Activated CD4-positive, alpha-beta T cell treated with anti-CD3 and anti-CD28 coated beads for 36 hours (primary cell): ENCODE measurements at regions not wholly inside any gene's neighbourhood (a gene's known extent, or its start where the extent isn't known, plus 50 kb on each side); places are given as distances from the start of the nearest gene placed in this dataset.

Source experiments
- ATAC-seq: fragments of 200-7000 bp; cut with Tn5 transposase; one replicate; pipeline ENCODE4 v1.10.0; 2021; ENCODE audit warnings: mild to moderate bottlenecking, moderate library complexity
- CTCF ChIA-PET: fragments of 350-600 bp; sonication (Branson Sonifier 250); formaldehyde crosslinking; loops from one replicate; lab custom pipeline; 2021; ENCODE audit warnings: antibody characterized with exemption; lab: Charles Lee
- POLR2A ChIA-PET: fragments of 350-600 bp; sonication (Branson Sonifier 250); formaldehyde crosslinking; loops from one replicate; lab custom pipeline; 2021; ENCODE audit warnings: antibody characterized with exemption, inconsistent platforms; lab: Charles Lee
- DNase-seq: peaks from one replicate; pipeline ENCODE4 v3.0.0-alpha.2; 2020
- H3K27ac Mint-ChIP-seq: one replicate; pipeline ENCODE4 v1.8.0; 2021; ENCODE audit warnings: mixed read lengths
- H3K27me3 Mint-ChIP-seq: one replicate; pipeline ENCODE4 v1.8.0; 2021; ENCODE audit warnings: mixed read lengths
- H3K36me3 Mint-ChIP-seq: one replicate; pipeline ENCODE4 v1.8.0; 2021; ENCODE audit warnings: low read depth, mixed read lengths
- H3K4me1 Mint-ChIP-seq: one replicate; pipeline ENCODE4 v1.8.0; 2021; ENCODE audit warnings: mixed read lengths
- H3K4me3 Mint-ChIP-seq: one replicate; pipeline ENCODE4 v1.8.0; 2021; ENCODE audit warnings: mild to moderate bottlenecking, moderate library complexity, mixed read lengths
- H3K9me3 Mint-ChIP-seq: one replicate; pipeline ENCODE4 v1.8.0; 2021; ENCODE audit warnings: low read depth, mixed read lengths
- intact Hi-C, 2 experiments: fragments of 100-400 bp; cut with DNase I in 1 of 2; cut with micrococcal nuclease in 1 of 2; formaldehyde crosslinking; loops; one replicate each; pipeline versions ENCODE4 v1.14.2 to v1.15.1; 2022 to 2024; cut with DNase I, micrococcal nuclease

DNA sequence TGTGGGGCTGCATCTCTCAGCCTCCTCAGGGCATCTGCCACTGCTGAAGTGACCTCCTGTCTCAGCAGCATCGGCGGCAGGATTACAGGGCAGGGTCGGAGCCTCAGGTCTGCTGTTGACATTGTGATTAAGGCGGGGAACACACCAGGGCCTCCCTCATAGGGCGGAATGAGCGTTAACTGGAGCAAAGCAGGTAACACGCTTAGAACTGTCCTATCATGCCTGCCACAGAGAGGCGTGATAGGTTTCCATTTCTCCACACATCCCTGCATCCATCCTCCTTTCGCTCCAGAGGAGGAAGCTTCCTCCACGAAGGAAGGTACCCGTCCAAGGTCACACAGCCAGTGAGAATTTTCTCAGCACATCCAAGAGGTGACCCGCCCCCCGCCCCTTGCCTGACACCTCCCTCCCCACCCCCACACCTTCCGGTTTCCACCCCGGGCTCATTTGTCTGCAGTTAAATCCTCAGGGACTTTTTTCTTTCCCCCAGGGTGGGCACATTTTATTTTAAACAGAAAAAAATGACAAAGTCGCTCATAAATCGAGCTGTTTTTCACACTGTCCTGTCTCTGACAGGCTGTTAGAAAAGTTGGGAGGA is 200.8 kb downstream of the TFAP2C start:
- H3K27ac Mint-ChIP-seq, result no peak overlapping the region
- POLR2A ChIA-PET, result no interaction called here
- H3K4me3 Mint-ChIP-seq, result no peak overlapping the region
- intact Hi-C loops, result no loop called here
- CTCF ChIA-PET, result no interaction called here
- H3K27me3 Mint-ChIP-seq, result peaks cover 35% of the 10 kb centered on the region
- no peaks in the 10 kb centered on the region for H3K9me3 Mint-ChIP-seq
- no peaks in the 10 kb centered on the region for H3K36me3 Mint-ChIP-seq
- H3K4me1 Mint-ChIP-seq, result no peaks in the 10 kb centered on the region
- DNase-seq, result no peak
- ATAC-seq, result no peak

DNA sequence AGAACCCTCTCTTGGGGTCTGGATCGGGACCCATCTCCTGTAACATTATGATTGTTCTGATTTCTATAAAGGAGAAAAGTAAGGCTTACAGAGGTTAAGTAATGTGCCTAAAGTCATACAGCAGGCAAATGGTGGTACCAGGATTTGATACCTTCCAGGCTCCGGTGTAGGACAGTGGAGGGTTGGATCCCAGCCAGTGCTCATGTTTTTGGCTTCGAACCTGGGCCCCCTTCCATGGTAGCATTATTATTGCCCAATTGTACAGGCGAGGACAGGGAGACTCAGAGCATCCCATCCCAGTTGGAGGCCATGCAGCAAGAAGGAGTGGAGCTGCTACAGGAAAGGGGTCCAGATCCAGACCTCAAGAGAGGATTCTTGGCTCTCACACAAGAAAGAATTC is 202.7 kb downstream of the TFAP2C start:
- ATAC-seq (no peak), DNase-seq (no peak)
- Mint-ChIP-seq H3K27me3 (peaks cover 35% of the 10 kb centered on the region), H3K36me3 (no peaks in the 10 kb centered on the region), H3K27ac (no peak overlapping the region), H3K4me1 (no peaks in the 10 kb centered on the region), H3K4me3 (no peak overlapping the region), H3K9me3 (no peaks in the 10 kb centered on the region)
- CTCF ChIA-PET, result no interaction called here
- POLR2A ChIA-PET, result no interaction called here
- intact Hi-C loops, result no loop called here

GRCh38 chr20:56833427-56833826 is 204.3 kb downstream of the TFAP2C start:
- intact Hi-C loops, result no loop called here
- Mint-ChIP-seq H3K27me3 (peaks cover 30% of the 10 kb centered on the region), H3K4me3 (no peak overlapping the region), H3K9me3 (no peaks in the 10 kb centered on the region), H3K27ac (no peak overlapping the region), H3K4me1 (no peaks in the 10 kb centered on the region), H3K36me3 (no peaks in the 10 kb centered on the region)
- DNase-seq (no peak), ATAC-seq (no peak)
- POLR2A ChIA-PET, result no interaction called here
- CTCF ChIA-PET, result no interaction called here

- Mint-ChIP-seq H3K36me3 (no peaks in the 10 kb centered on the region), H3K27me3 (peaks cover 17% of the 10 kb centered on the region), H3K4me3 (no peak overlapping the region), H3K9me3 (no peaks in the 10 kb centered on the region), H3K27ac (no peak overlapping the region), H3K4me1 (no peaks in the 10 kb centered on the region)
- ATAC-seq (no peak), DNase-seq (no peak)
- CTCF ChIA-PET, result interaction anchor here (1.4 kb wide), 1 partner anchor 9 kb away, joined by 4 read pairs; no protein-coding TSS in a partner anchor
- intact Hi-C loops, result no loop called here
- POLR2A ChIA-PET, result no interaction called here
Measured at GRCh38 chr20:56835829-56836550, 206.9 kb downstream of the TFAP2C start.

DNA sequence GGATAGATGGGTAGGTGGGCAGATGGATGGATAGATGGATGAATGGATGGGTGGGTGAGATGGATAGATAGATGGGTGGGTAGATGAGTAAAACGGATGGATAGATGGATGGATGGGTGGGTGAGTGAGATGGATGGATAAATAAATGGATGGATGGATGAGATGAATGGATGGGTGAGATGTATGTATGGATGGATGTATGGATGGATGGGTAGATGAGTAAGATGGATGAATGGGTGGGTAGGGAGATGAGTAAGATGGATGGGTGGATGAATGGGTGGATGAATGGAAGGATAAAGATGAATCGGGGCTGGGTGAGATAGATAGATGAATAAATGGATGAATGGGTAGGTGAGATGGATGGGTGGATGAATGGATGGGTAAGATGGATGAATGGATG is 210.1 kb downstream of the TFAP2C start:
- ChIA-PET POLR2A (no interaction called here), CTCF (no interaction called here)
- intact Hi-C loops, result no loop called here
- Mint-ChIP-seq H3K4me1 (no peaks in the 10 kb centered on the region), H3K9me3 (no peaks in the 10 kb centered on the region), H3K36me3 (no peaks in the 10 kb centered on the region), H3K27me3 (peaks cover 7% of the 10 kb centered on the region), H3K27ac (no peak overlapping the region), H3K4me3 (no peak overlapping the region)
- no peak for DNase-seq
- no peak for ATAC-seq

DNA sequence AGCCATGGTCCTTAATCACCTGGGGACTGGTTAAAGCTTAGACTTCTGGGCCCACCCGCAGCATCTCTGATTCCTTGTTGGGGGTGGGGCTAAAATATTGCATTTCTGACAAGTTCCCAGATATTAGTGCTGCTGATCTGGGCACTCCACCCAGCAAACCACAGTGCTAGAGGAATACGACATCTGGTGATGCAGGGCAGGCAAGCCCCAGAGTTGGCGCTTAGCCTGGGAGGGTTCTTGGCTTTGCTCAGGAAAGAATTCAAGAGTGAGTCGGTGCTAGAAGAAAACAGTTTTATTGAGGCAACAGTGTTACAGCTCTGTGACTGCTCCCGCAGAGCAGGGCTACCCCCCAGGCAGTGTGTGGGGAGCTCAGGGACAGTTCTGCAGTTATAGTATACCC is 210.7 kb downstream of the TFAP2C start:
- Mint-ChIP-seq H3K4me1 (no peaks in the 10 kb centered on the region), H3K27me3 (peaks cover 7% of the 10 kb centered on the region), H3K4me3 (no peak overlapping the region), H3K27ac (no peak overlapping the region), H3K36me3 (no peaks in the 10 kb centered on the region), H3K9me3 (no peaks in the 10 kb centered on the region)
- DNase-seq, result no peak
- ChIA-PET POLR2A (no interaction called here), CTCF (interaction anchor here (0.6 kb wide), 1 partner anchor 158 kb away, joined by 3 read pairs; no protein-coding TSS in a partner anchor)
- ATAC-seq, result no peak
- intact Hi-C loops, result no loop called here

- no peaks in the 10 kb centered on the region for H3K36me3 Mint-ChIP-seq
- POLR2A ChIA-PET, result no interaction called here
- intact Hi-C loops, result no loop called here
- peaks cover 7% of the 10 kb centered on the region for H3K27me3 Mint-ChIP-seq
- CTCF ChIA-PET, result no interaction called here
- no peaks in the 10 kb centered on the region for H3K4me1 Mint-ChIP-seq
- no peaks in the 10 kb centered on the region for H3K9me3 Mint-ChIP-seq
- H3K4me3 Mint-ChIP-seq, result no peak overlapping the region
- DNase-seq, result no peak
- no peak for ATAC-seq
- no peak overlapping the region for H3K27ac Mint-ChIP-seq
Measured at GRCh38 chr20:56840716-56841261, 211.7 kb downstream of the TFAP2C start.

- no peaks in the 10 kb centered on the region for H3K9me3 Mint-ChIP-seq
- no peak overlapping the region for H3K4me3 Mint-ChIP-seq
- CTCF ChIA-PET, result no interaction called here
- H3K4me1 Mint-ChIP-seq, result no peaks in the 10 kb centered on the region
- H3K27ac Mint-ChIP-seq, result no peak overlapping the region
- DNase-seq, result no peak
- POLR2A ChIA-PET, result no interaction called here
- intact Hi-C loops, result no loop called here
- H3K27me3 Mint-ChIP-seq, result peaks cover 7% of the 10 kb centered on the region
- H3K36me3 Mint-ChIP-seq, result no peaks in the 10 kb centered on the region
- ATAC-seq, result no peak
Measured at GRCh38 chr20:56841346-56841908, 212.3 kb downstream of the TFAP2C start.

DNA sequence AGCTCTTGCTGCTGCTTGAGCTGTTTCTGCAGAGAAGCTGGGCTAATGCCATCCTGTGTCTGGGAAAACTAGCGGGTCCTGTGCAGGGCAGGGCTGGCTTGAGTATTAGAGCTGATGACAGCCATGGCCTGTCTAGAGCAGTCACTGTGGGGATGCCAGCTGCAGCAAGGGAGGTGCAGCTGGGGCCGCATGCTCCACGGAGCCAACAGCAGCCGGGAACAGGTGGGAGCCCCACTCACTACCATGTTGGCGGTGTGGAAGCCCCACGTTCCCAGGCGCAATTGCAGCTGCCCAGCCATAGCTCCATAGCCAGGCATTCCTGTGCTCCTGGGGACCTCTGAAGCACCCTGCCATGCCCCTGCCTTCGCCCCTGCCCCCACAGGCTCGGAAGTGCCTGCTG is 212.9 kb downstream of the TFAP2C start:
- H3K27ac Mint-ChIP-seq, result no peak overlapping the region
- H3K9me3 Mint-ChIP-seq, result no peaks in the 10 kb centered on the region
- DNase-seq (no peak), ATAC-seq (no peak)
- H3K4me3 Mint-ChIP-seq, result no peak overlapping the region
- peaks cover 10% of the 10 kb centered on the region for H3K27me3 Mint-ChIP-seq
- CTCF ChIA-PET, result no interaction called here
- POLR2A ChIA-PET, result no interaction called here
- intact Hi-C loops, result no loop called here
- H3K36me3 Mint-ChIP-seq, result no peaks in the 10 kb centered on the region
- no peaks in the 10 kb centered on the region for H3K4me1 Mint-ChIP-seq

DNA sequence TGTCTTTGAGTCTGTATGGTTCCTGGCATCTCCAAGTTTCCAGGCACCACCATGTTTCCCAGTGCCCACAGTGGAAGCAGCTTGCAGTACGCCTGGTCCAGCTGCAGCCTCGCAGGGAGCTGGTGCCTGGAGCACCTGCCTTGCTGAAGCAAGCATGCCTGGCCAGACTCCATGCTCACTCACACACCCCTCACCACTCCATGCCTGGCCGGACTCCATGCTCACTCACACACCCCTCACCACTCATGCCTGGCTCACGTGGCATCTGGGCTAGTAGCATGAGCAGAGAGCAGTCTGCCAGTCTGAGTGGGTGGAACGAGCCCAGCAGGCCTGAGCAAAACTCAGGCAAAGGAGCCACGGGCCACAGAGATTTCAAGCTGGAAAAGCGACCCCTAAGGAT is 214.3 kb downstream of the TFAP2C start:
- Mint-ChIP-seq H3K36me3 (no peaks in the 10 kb centered on the region), H3K27me3 (peaks cover 12% of the 10 kb centered on the region), H3K4me1 (no peaks in the 10 kb centered on the region), H3K4me3 (no peak overlapping the region), H3K9me3 (no peaks in the 10 kb centered on the region), H3K27ac (no peak overlapping the region)
- CTCF ChIA-PET, result interaction anchor here (0.6 kb wide), 1 partner anchor 21 kb away, joined by 3 read pairs; no protein-coding TSS in a partner anchor
- DNase-seq, result no peak
- POLR2A ChIA-PET, result no interaction called here
- no peak for ATAC-seq
- intact Hi-C loops, result no loop called here

DNA sequence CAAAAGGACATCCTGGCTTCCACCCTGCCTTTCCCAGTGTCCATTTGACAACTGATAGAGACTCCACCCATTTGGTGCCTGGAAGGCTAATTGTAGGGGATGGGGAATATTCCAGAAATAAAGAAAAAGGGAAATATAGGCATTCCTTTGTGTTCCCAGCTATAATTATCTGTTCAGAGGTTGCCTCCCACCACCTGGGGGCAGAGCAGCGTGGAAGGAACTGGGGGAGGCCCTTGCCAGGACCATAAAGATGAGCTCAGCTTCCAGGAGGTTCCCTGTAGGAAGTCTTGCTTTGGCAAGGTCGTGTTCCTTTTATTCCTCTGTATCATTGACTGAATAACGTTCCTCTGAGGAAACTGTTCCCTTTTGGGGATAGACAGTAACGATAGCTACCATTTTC is 214.7 kb downstream of the TFAP2C start:
- Mint-ChIP-seq H3K4me3 (no peak overlapping the region), H3K9me3 (no peaks in the 10 kb centered on the region), H3K36me3 (no peaks in the 10 kb centered on the region), H3K27ac (no peak overlapping the region), H3K4me1 (no peaks in the 10 kb centered on the region), H3K27me3 (peaks cover 10% of the 10 kb centered on the region)
- ChIA-PET POLR2A (no interaction called here), CTCF (interaction anchor here (0.6 to 1.4 kb wide), 2 partner anchors 22 to 150 kb away, joined by 3 read pairs; no protein-coding TSS in a partner anchor)
- DNase-seq (no peak), ATAC-seq (no peak)
- intact Hi-C loops, result no loop called here
